HepG2 (cell line): ENCODE measurements at regions not wholly inside any gene's neighbourhood (a gene's known extent, or its start where the extent isn't known, plus 50 kb on each side); places are given as distances from the start of the nearest gene placed in this dataset.

Experiments used
- CTCF ChIP-seq: sonication (generic); formaldehyde crosslinking; IDR thresholded peaks from 2 replicates; pipeline ENCODE4 v1.5.0; 2020; ENCODE audit warnings: mild to moderate bottlenecking, missing genetic modification reagents, moderate library complexity
- JUND ChIP-seq: sonication (generic); formaldehyde crosslinking; IDR thresholded peaks from 2 replicates; pipeline ENCODE4 v1.8.0; 2022; ENCODE audit warnings: mild to moderate bottlenecking, missing genetic modification reagents
- KDM3A ChIP-seq: IDR thresholded peaks from 2 replicates; pipeline ENCODE4 v1.6.1; 2018; ENCODE audit warnings: low read depth, missing compliant biosample characterization

- no peak for TF ChIP-seq CTCF (CRISPR knock-in tag)
- TF ChIP-seq JUND (CRISPR knock-in tag): no peak
- TF ChIP-seq KDM3A (CRISPR knock-in tag): no peak
These were observed 214.4 kb upstream of the SOX2 start for GRCh38 chr3:181497358-181497757.
